Fibroblast of mammary gland (primary cell): ENCODE measurements at regions not wholly inside any gene's neighbourhood (a gene's known extent, or its start where the extent isn't known, plus 50 kb on each side); places are given as distances from the start of the nearest gene placed in this dataset.

Source experiments
- DNase-seq: peaks from one replicate; pipeline ENCODE4 v3.0.0-alpha.2; 2010; ENCODE audit warnings: low read depth
- H3K4me3 ChIP-seq: 2 replicates; pipeline ENCODE4 v1.5.1; 2011; ENCODE audit warnings: low read depth, mild to moderate bottlenecking, low read length, moderate library complexity; ENCODE audit not compliant: control insufficient read depth
- CTCF ChIP-seq: conservative IDR thresholded peaks from 2 replicates; pipeline ENCODE4 v1.5.1; 2011; ENCODE audit warnings: low read depth, low read length, inconsistent platforms; ENCODE audit not compliant: control insufficient read depth, insufficient read depth

GRCh38 chr1:5559078-5559477 is 433.1 kb downstream of the NPHP4 start:
- H3K4me3 ChIP-seq = no peak overlapping the region
- no peak for DNase-seq
- no peak for TF ChIP-seq CTCF

GRCh38 chr1:5555853-5556252 is 436.4 kb downstream of the NPHP4 start:
- TF ChIP-seq CTCF = no peak
- no peak overlapping the region for H3K4me3 ChIP-seq
- DNase-seq = no peak

GRCh38 chr1:5554784-5555183 is 437.4 kb downstream of the NPHP4 start:
- H3K4me3 ChIP-seq = no peak overlapping the region
- no peak for DNase-seq
- TF ChIP-seq CTCF = no peak

- TF ChIP-seq CTCF = no peak
- H3K4me3 ChIP-seq = no peak overlapping the region
- DNase-seq = no peak
These were observed 438.1 kb downstream of the NPHP4 start for GRCh38 chr1:5554111-5554510.

- TF ChIP-seq CTCF = no peak
- no peak overlapping the region for H3K4me3 ChIP-seq
- no peak for DNase-seq
These were observed 439.3 kb downstream of the NPHP4 start for GRCh38 chr1:5552787-5553484.

GRCh38 chr1:5551274-5551975 is 440.8 kb downstream of the NPHP4 start:
- DNase-seq = peak; percentile 27
- TF ChIP-seq CTCF = no peak
- H3K4me3 ChIP-seq = no peak overlapping the region
